Esophagus squamous epithelium (tissue), 5 donors: ENCODE measurements at regions not wholly inside any gene's neighbourhood (a gene's known extent, or its start where the extent isn't known, plus 50 kb on each side); places are given as distances from the start of the nearest gene placed in this dataset.

ENCODE experiments used
- DNase-seq: peaks from one replicate; lab custom pipeline; 2025; lab: John Stamatoyannopoulos, UW
- H3K27ac ChIP-seq, 4 donors: fragments of 200-600 bp; sonication (generic); one replicate each; pipeline ENCODE4 v1.5.1; 2016 to 2019; ENCODE audit warnings: mild to moderate bottlenecking in 1 of 4
- H3K27me3 ChIP-seq, 4 donors: fragments of 200-600 bp; sonication (generic); 1 replicate in 3 of 4; 2 replicates in 1 of 4; pipeline versions ENCODE4 v1.5.1 to v1.6.0; 2017 to 2021; ENCODE audit warnings: antibody characterized with exemption in 1 of 4
- H3K36me3 ChIP-seq, 3 donors: fragments of 200-600 bp; sonication (generic); one replicate each; pipeline ENCODE4 v1.5.1; 2016 to 2019
- H3K4me1 ChIP-seq, 3 donors: fragments of 200-600 bp; sonication (generic); one replicate each; pipeline ENCODE4 v1.5.1; 2017 to 2019
- H3K4me3 ChIP-seq, 4 donors: fragments of 200-600 bp; sonication (generic); 1 replicate in 3 of 4; 2 replicates in 1 of 4; pipeline ENCODE4 v1.5.1; 2016 to 2019; ENCODE audit warnings: mild to moderate bottlenecking in 2 of 4, moderate library complexity in 1 of 4
- H3K9me3 ChIP-seq, 3 donors: fragments of 200-600 bp; sonication (generic); one replicate each; pipeline ENCODE4 v1.5.1; 2016 to 2019
- POLR2A ChIP-seq, 4 donors: fragments of 450-650 bp; IDR thresholded peaks; one replicate each; pipeline ENCODE4 v1.6.1; 2017; ENCODE audit warnings: antibody characterized with exemption in 4 of 4, mild to moderate bottlenecking in 4 of 4, moderate library complexity in 3 of 4
- WGBS, 2 donors: methylation state at CpG; one replicate each; pipeline ENCODE4 v1.1.5; 2018; 5-methylcytosine and 5-hydroxymethylcytosine counted together
- intact Hi-C: fragments of 100-400 bp; cut with DNase I; formaldehyde crosslinking; loops from one replicate; pipeline ENCODE4 v1.15.0; 2022
- TF ChIP-seq, protein P1 (sequence below), 6 experiments: fragments of 450-650 bp in 4 of 6; fragments of 200-600 bp in 2 of 6; sonication (generic) in 2 of 6; IDR thresholded peaks; one replicate each; pipeline ENCODE4 v1.5.1; 2016 to 2019; ENCODE audit warnings: antibody characterized with exemption in 6 of 6, mild to moderate bottlenecking in 4 of 6, moderate library complexity in 4 of 6
- donor health status: DM: yes; HTN: yes; CAD: no.

- H3K4me1 ChIP-seq, result no peaks in the 10 kb centered on the region
- no peak for DNase-seq
- H3K36me3 ChIP-seq, result no peaks in the 10 kb centered on the region
- no peaks in the 10 kb centered on the region for H3K9me3 ChIP-seq
- 67 to 70% methylated on average over 12 to 14 of the region's 14 CpGs for WGBS, 2 donors
- H3K27ac ChIP-seq, result no peak overlapping the region
- intact Hi-C loops, result no loop called here
- peaks cover 0 to 12% (median 0%) of the 10 kb centered on the region in 4 donors for H3K27me3 ChIP-seq
- TF ChIP-seq, protein P1, sequence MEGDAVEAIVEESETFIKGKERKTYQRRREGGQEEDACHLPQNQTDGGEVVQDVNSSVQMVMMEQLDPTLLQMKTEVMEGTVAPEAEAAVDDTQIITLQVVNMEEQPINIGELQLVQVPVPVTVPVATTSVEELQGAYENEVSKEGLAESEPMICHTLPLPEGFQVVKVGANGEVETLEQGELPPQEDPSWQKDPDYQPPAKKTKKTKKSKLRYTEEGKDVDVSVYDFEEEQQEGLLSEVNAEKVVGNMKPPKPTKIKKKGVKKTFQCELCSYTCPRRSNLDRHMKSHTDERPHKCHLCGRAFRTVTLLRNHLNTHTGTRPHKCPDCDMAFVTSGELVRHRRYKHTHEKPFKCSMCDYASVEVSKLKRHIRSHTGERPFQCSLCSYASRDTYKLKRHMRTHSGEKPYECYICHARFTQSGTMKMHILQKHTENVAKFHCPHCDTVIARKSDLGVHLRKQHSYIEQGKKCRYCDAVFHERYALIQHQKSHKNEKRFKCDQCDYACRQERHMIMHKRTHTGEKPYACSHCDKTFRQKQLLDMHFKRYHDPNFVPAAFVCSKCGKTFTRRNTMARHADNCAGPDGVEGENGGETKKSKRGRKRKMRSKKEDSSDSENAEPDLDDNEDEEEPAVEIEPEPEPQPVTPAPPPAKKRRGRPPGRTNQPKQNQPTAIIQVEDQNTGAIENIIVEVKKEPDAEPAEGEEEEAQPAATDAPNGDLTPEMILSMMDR (IDR thresholded peaks at IDR 0.05), result no peak
- TF ChIP-seq POLR2A (IDR thresholded peaks at IDR 0.05), result no peak
- H3K4me3 ChIP-seq, result no peak overlapping the region
Measured at GRCh38 chr10:111151595-111152307, 74.9 kb downstream of the ADRA2A start.

DNA sequence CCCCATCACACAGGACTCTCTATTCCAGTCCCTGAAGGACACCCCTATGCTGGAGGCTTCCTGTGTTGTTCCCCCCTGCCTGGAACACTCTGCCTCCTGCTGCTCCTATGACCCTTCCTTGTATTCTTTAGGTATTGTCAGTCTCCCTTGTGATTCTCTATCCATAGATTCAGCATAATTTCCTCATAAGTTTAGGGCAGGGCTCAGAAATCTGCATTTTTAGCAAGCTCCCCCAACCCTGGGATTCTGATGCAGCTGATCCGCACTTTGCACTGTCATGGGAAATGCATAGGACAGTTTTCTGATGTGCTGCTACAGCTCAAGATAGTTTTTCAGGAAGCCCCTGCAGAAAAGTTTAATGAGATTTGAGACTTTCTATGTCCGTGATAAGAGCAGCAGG lies 79.9 kb downstream of the ADRA2A start:
- no peak for TF ChIP-seq POLR2A (IDR thresholded peaks at IDR 0.05)
- TF ChIP-seq, protein P1 (IDR thresholded peaks at IDR 0.05), result no peak
- H3K4me3 ChIP-seq, result no peak overlapping the region
- no peak overlapping the region for H3K27ac ChIP-seq
- DNase-seq, result no peak
- H3K4me1 ChIP-seq, result no peaks in the 10 kb centered on the region
- WGBS, 2 donors, result 75 to 77% methylated on average over 1 to 2 of the region's 2 CpGs
- no peaks in the 10 kb centered on the region for H3K9me3 ChIP-seq
- H3K27me3 ChIP-seq, result peaks cover 0 to 27% (median 0%) of the 10 kb centered on the region in 4 donors
- intact Hi-C loops, result no loop called here
- no peaks in the 10 kb centered on the region for H3K36me3 ChIP-seq

DNA sequence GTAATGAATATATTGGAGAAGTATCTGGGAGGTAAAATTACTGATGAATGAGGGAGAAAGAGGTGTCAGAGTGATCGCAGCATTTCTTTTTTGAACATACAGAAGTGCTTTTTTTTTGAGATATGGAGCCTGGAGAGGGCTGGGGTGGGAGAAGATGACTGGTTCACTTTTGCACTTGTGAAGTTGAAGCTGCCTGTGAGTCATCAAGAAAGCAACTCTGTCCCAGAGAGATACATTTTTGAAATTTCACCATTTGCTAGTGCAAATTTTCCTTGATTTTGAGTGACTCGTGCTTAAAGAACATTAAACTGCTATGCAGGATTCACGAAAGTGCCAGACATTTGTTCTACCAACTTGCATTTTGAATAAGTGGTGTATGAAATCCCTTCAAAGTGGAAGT lies 81.8 kb downstream of the ADRA2A start:
- no peak overlapping the region for H3K27ac ChIP-seq
- intact Hi-C loops, result no loop called here
- no peaks in the 10 kb centered on the region for H3K36me3 ChIP-seq
- DNase-seq, result no peak
- H3K9me3 ChIP-seq, result no peaks in the 10 kb centered on the region
- H3K4me1 ChIP-seq, result no peaks in the 10 kb centered on the region
- no peak for TF ChIP-seq POLR2A (IDR thresholded peaks at IDR 0.05)
- TF ChIP-seq, protein P1 (IDR thresholded peaks at IDR 0.05), result no peak
- 72 to 77% methylated on average over 3 of the region's 3 CpGs for WGBS, 2 donors
- peaks cover 0 to 32% (median 0%) of the 10 kb centered on the region in 4 donors for H3K27me3 ChIP-seq
- no peak overlapping the region for H3K4me3 ChIP-seq

GRCh38 chr10:111161109-111161874 lies 84.5 kb downstream of the ADRA2A start:
- Histone ChIP-seq H3K9me3 (no peaks in the 10 kb centered on the region), H3K36me3 (no peaks in the 10 kb centered on the region), H3K27ac (no peak overlapping the region), H3K4me3 (no peak overlapping the region), H3K27me3 (peaks cover 0 to 25% (median 0%) of the 10 kb centered on the region in 4 donors), H3K4me1 (no peaks in the 10 kb centered on the region)
- DNase-seq, result no peak
- 44 to 56% methylated on average over 7 of the region's 7 CpGs for WGBS, 2 donors
- TF ChIP-seq, protein P1 (IDR thresholded peaks at IDR 0.05), result no peak
- TF ChIP-seq POLR2A (IDR thresholded peaks at IDR 0.05), result no peak
- intact Hi-C loops, result no loop called here

GRCh38 chr10:111171183-111171582 lies 94.4 kb downstream of the ADRA2A start:
- 72 to 80% methylated on average over 1 of the region's 1 CpG for WGBS, 2 donors
- Histone ChIP-seq H3K4me3 (no peak overlapping the region), H3K36me3 (no peaks in the 10 kb centered on the region), H3K27ac (no peak overlapping the region), H3K4me1 (no peaks in the 10 kb centered on the region), H3K27me3 (no peaks in the 10 kb centered on the region), H3K9me3 (no peaks in the 10 kb centered on the region)
- no peak for DNase-seq
- TF ChIP-seq, protein P1 (IDR thresholded peaks at IDR 0.05), result no peak
- TF ChIP-seq POLR2A (IDR thresholded peaks at IDR 0.05), result no peak
- intact Hi-C loops, result no loop called here
